Occipital lobe (tissue), 1 donor: ENCODE measurements at regions not wholly inside any gene's neighbourhood (a gene's known extent, or its start where the extent isn't known, plus 50 kb on each side); places are given as distances from the start of the nearest gene placed in this dataset.
"Not testable (repeated sequence)": the region's sequence is repeated elsewhere in the genome, so short reads cannot be mapped to it uniquely, and the experiment has no call there.

Source experiments
- DNase-seq: peaks from one replicate; lab custom pipeline; 2025; lab: John Stamatoyannopoulos, UW

GRCh38 chr3:135636596-135636995, 328.9 kb upstream of the PPP2R3A start:
- no peak for DNase-seq

- DNase-seq: no peak
Measured at GRCh38 chr3:135637013-135637412, 328.5 kb upstream of the PPP2R3A start.

- no peak for DNase-seq
Measured at GRCh38 chr3:135641761-135642160, 323.8 kb upstream of the PPP2R3A start.

- no peak for DNase-seq
Measured at GRCh38 chr3:135645541-135645940, 320.0 kb upstream of the PPP2R3A start.

GRCh38 chr3:135646873-135647272, 318.7 kb upstream of the PPP2R3A start:
- DNase-seq: no peak

GRCh38 chr3:135649361-135649760, 316.2 kb upstream of the PPP2R3A start:
- no peak for DNase-seq

- DNase-seq: no peak
Measured at GRCh38 chr3:135650309-135650708, 315.2 kb upstream of the PPP2R3A start.

GRCh38 chr3:135652388-135652787, 313.1 kb upstream of the PPP2R3A start:
- DNase-seq: no peak

GRCh38 chr3:135655328-135655727, 310.2 kb upstream of the PPP2R3A start:
- no peak for DNase-seq

GRCh38 chr3:135658451-135658850, 307.1 kb upstream of the PPP2R3A start:
- not testable (repeated sequence) for DNase-seq

- no peak for DNase-seq
Measured at GRCh38 chr3:135667061-135667460, 298.5 kb upstream of the PPP2R3A start.

GRCh38 chr3:135674508-135674907, 291.0 kb upstream of the PPP2R3A start:
- DNase-seq: no peak

GRCh38 chr3:135678386-135678785, 287.1 kb upstream of the PPP2R3A start:
- no peak for DNase-seq

- no peak for DNase-seq
Measured at GRCh38 chr3:135688003-135688402, 277.5 kb upstream of the PPP2R3A start.

GRCh38 chr3:135690664-135691063, 274.9 kb upstream of the PPP2R3A start:
- no peak for DNase-seq

- DNase-seq: no peak
Measured at GRCh38 chr3:135691240-135691639, 274.3 kb upstream of the PPP2R3A start.

- no peak for DNase-seq
Measured at GRCh38 chr3:135694142-135694541, 271.4 kb upstream of the PPP2R3A start.

- no peak for DNase-seq
Measured at GRCh38 chr3:135699741-135700140, 265.8 kb upstream of the PPP2R3A start.

- DNase-seq: no peak
Measured at GRCh38 chr3:135706758-135707375, 258.7 kb upstream of the PPP2R3A start.

- DNase-seq: no peak
Measured at GRCh38 chr3:135719449-135719848, 246.1 kb upstream of the PPP2R3A start.

- no peak for DNase-seq
Measured at GRCh38 chr3:135728007-135728721, 237.4 kb upstream of the PPP2R3A start.

GRCh38 chr3:135731546-135731945, 234.0 kb upstream of the PPP2R3A start:
- DNase-seq: no peak

GRCh38 chr3:135736740-135737139, 228.8 kb upstream of the PPP2R3A start:
- no peak for DNase-seq
